OCI-LY1 (cell line): ENCODE measurements at regions not wholly inside any gene's neighbourhood (a gene's known extent, or its start where the extent isn't known, plus 50 kb on each side); places are given as distances from the start of the nearest gene placed in this dataset.

ENCODE experiments used
- H2AFZ ChIP-seq: fragments of 200-600 bp; sonication (generic), shearing (Covaris generic); 2 replicates; pipeline ENCODE4 v1.6.0; 2014; ENCODE audit warnings: antibody characterized with exemption, mild to moderate bottlenecking, low read length
- H3F3A ChIP-seq: fragments of 200-600 bp; sonication (generic), shearing (Covaris generic); 2 replicates; pipeline ENCODE4 v1.6.0; 2014; ENCODE audit warnings: mild to moderate bottlenecking, antibody characterized with exemption, low read length, moderate library complexity; ENCODE audit not compliant: insufficient read depth
- H3K27ac ChIP-seq: fragments of 200-600 bp; sonication (generic); 2 replicates; pipeline ENCODE4 v1.5.1; 2014; ENCODE audit warnings: low read length, mixed run types, mild to moderate bottlenecking, low read depth; ENCODE audit not compliant: poor library complexity, severe bottlenecking
- H3K27me3 ChIP-seq: fragments of 200-600 bp; sonication (generic); 2 replicates; pipeline ENCODE4 v1.6.0; 2014; ENCODE audit warnings: antibody characterized with exemption, mild to moderate bottlenecking, low read length, moderate library complexity; ENCODE audit not compliant: insufficient read depth
- H3K36me3 ChIP-seq: fragments of 200-600 bp; sonication (generic); 2 replicates; pipeline ENCODE4 v1.6.1; 2014; ENCODE audit warnings: mild to moderate bottlenecking, antibody characterized with exemption, low read length, moderate library complexity, mixed read lengths; ENCODE audit not compliant: insufficient read depth
- H3K4me1 ChIP-seq: fragments of 200-600 bp; sonication (generic); 2 replicates; pipeline ENCODE4 v1.5.1; 2014; ENCODE audit warnings: mild to moderate bottlenecking, low read length, moderate library complexity; ENCODE audit not compliant: insufficient read depth, severe bottlenecking
- H3K4me2 ChIP-seq: fragments of 200-600 bp; sonication (generic), shearing (Covaris generic); 2 replicates; pipeline ENCODE4 v1.6.1; 2014; ENCODE audit warnings: low read length
- H3K4me3 ChIP-seq: fragments of 200-600 bp; sonication (generic); 2 replicates; pipeline ENCODE4 v1.5.1; 2014; ENCODE audit warnings: low read length, low read depth, mild to moderate bottlenecking, mixed read lengths; ENCODE audit not compliant: poor library complexity, severe bottlenecking
- H3K79me2 ChIP-seq: fragments of 200-600 bp; shearing (Covaris generic); 2 replicates; pipeline ENCODE4 v1.6.1; 2016; ENCODE audit warnings: mixed run types, low read length, mixed read lengths; ENCODE audit not compliant: insufficient read depth
- H3K9ac ChIP-seq: fragments of 200-600 bp; sonication (generic), shearing (Covaris generic); 2 replicates; pipeline ENCODE4 v1.6.1; 2014; ENCODE audit warnings: mild to moderate bottlenecking, low read length, mixed read lengths
- H3K9me2 ChIP-seq: fragments of 200-600 bp; sonication (generic), shearing (Covaris generic); 2 replicates; pipeline ENCODE4 v1.6.1; 2014; ENCODE audit warnings: low read depth, mild to moderate bottlenecking, low read length, mixed read lengths
- H3K9me3 ChIP-seq: fragments of 200-600 bp; shearing (Covaris generic); 2 replicates; pipeline ENCODE4 v1.6.1; 2014; ENCODE audit warnings: low read length, mixed read lengths
- H4K20me1 ChIP-seq: fragments of 200-600 bp; sonication (generic), shearing (Covaris generic); 2 replicates; pipeline ENCODE4 v1.6.0; 2016; ENCODE audit warnings: mild to moderate bottlenecking, low read length; ENCODE audit not compliant: insufficient read depth
- EZH2 ChIP-seq: fragments of 200-600 bp; sonication (generic), shearing (Covaris generic); IDR thresholded peaks from 2 replicates; pipeline ENCODE4 v1.8.0; 2017; ENCODE audit warnings: borderline replicate concordance, mixed run types, mild to moderate bottlenecking, antibody characterized with exemption, low read length, moderate library complexity, mixed read lengths
- TF ChIP-seq, protein P1 (sequence below): fragments of 200-600 bp; sonication (generic), shearing (Covaris generic); IDR thresholded peaks from 2 replicates; pipeline ENCODE4 v1.5.1; 2017; ENCODE audit warnings: mild to moderate bottlenecking, antibody characterized with exemption, low read length, moderate library complexity, mixed read lengths

DNA sequence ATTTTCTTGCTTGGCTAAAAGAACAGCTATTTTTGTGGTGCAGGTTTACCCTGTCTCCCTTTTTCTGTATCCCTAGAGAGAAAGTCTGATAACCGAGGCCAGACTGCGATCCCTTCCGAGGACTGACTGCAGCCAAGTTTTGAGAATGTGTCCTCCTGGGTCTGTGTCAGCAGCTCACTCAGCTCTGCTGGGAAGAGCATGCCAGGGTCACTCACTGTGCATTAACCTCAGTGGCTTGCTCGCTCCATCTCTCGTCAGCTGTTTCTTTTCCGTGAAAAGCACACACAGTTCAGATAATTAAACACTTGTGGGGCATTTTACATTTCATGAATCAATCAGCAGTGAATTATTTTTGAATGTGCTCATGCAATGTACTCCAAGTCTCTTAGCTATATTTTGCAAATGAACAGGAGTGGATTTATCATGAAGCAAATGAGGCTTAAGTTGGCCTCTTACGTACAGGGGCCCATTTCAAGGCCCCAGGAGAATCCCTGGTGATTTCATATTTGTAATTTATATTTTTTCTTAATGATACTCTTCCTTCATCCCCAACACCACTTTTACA is 252.1 kb downstream of the SMARCA2 start:
- Histone ChIP-seq H3K36me3 (no peaks in the 10 kb centered on the region), H3K4me1 (peaks cover 7% of the 10 kb centered on the region), H4K20me1 (no peaks in the 10 kb centered on the region), H3F3A (no peaks in the 10 kb centered on the region), H3K4me2 (no peak overlapping the region), H3K9me2 (no peaks in the 10 kb centered on the region), H3K79me2 (no peaks in the 10 kb centered on the region), H3K4me3 (no peak overlapping the region), H3K27me3 (no peaks in the 10 kb centered on the region), H3K27ac (no peak overlapping the region), H2AFZ (no peak overlapping the region), H3K9me3 (no peaks in the 10 kb centered on the region), H3K9ac (no peak overlapping the region)
- TF ChIP-seq, protein P1, sequence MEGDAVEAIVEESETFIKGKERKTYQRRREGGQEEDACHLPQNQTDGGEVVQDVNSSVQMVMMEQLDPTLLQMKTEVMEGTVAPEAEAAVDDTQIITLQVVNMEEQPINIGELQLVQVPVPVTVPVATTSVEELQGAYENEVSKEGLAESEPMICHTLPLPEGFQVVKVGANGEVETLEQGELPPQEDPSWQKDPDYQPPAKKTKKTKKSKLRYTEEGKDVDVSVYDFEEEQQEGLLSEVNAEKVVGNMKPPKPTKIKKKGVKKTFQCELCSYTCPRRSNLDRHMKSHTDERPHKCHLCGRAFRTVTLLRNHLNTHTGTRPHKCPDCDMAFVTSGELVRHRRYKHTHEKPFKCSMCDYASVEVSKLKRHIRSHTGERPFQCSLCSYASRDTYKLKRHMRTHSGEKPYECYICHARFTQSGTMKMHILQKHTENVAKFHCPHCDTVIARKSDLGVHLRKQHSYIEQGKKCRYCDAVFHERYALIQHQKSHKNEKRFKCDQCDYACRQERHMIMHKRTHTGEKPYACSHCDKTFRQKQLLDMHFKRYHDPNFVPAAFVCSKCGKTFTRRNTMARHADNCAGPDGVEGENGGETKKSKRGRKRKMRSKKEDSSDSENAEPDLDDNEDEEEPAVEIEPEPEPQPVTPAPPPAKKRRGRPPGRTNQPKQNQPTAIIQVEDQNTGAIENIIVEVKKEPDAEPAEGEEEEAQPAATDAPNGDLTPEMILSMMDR: no peak
- no peak for TF ChIP-seq EZH2

DNA sequence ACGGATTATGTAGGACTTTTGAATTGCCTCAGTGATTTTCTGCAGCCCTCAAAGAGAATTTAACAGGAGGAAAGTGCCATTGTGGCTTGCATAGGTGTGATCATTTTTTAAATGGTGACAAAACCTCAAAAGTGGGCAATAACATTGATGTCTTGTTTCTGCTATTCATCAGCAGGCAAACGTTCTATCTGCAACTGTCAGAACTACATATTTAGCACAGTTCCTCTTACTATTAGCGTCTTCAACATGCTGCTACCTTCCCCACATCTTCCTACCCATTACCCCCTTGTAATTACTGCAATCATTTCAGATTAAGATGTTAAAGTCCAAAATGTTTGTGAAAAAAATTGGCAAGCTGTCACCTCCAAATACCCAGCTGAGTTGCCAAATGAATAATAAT is 254.6 kb downstream of the SMARCA2 start:
- Histone ChIP-seq H4K20me1 (no peaks in the 10 kb centered on the region), H3K27me3 (no peaks in the 10 kb centered on the region), H3F3A (no peaks in the 10 kb centered on the region), H2AFZ (no peak overlapping the region), H3K4me1 (no peaks in the 10 kb centered on the region), H3K9ac (no peak overlapping the region), H3K9me2 (no peaks in the 10 kb centered on the region), H3K79me2 (no peaks in the 10 kb centered on the region), H3K4me3 (no peak overlapping the region), H3K36me3 (no peaks in the 10 kb centered on the region), H3K4me2 (no peak overlapping the region), H3K9me3 (no peaks in the 10 kb centered on the region), H3K27ac (no peak overlapping the region)
- no peak for TF ChIP-seq EZH2
- TF ChIP-seq, protein P1: no peak

DNA sequence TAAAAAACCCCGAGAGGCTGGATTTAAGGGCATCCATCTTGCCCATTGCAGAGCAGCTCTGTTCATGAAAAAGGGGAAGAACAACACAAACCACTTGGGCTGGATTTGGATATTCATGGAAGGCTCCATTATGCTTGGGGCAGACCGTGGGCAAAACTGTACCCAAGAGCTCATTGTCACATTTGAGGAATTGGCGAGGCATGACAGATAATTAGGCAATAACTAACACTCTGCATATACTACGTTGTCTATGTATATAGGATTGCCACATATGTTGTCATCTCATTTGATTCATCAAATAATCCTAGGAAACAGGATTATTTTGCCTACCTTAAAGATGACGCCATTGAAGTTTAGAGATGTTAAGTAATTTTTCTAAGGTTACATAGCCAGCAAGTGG is 255.4 kb downstream of the SMARCA2 start:
- H3K4me3 ChIP-seq: no peak overlapping the region
- H3F3A ChIP-seq: no peaks in the 10 kb centered on the region
- H3K27me3 ChIP-seq: no peaks in the 10 kb centered on the region
- no peaks in the 10 kb centered on the region for H3K9me2 ChIP-seq
- H3K4me2 ChIP-seq: no peak overlapping the region
- H3K9ac ChIP-seq: no peak overlapping the region
- H3K9me3 ChIP-seq: no peaks in the 10 kb centered on the region
- no peak overlapping the region for H2AFZ ChIP-seq
- H3K36me3 ChIP-seq: no peaks in the 10 kb centered on the region
- no peaks in the 10 kb centered on the region for H3K79me2 ChIP-seq
- no peak overlapping the region for H3K27ac ChIP-seq
- no peaks in the 10 kb centered on the region for H4K20me1 ChIP-seq
- TF ChIP-seq EZH2: no peak
- TF ChIP-seq, protein P1: no peak
- H3K4me1 ChIP-seq: no peaks in the 10 kb centered on the region
